ENCODE measurements at regions not wholly inside any gene's neighbourhood (a gene's known extent, or its start where the extent isn't known, plus 50 kb on each side); places are given as distances from the start of the nearest gene placed in this dataset.

DNA sequence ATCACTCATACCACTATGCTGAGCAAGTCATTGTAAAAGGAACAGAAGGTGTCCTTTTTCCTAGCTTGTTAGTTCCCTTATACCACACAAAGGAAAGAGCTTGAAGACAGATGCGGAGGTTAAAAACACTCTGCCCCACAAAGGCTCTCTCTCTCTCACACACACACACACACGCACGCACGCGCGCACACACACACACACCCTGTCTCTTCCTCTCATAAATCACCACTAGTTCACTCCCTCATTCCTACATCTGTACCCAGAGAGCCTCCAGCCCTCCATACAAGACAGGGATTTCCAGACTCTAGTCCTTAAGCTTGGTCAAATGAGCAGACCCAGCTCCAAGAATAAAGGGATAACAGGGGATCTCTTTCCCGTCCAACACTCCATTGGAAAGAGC is 120.1 kb upstream of the THBS1 start:
- no peak for TF ChIP-seq EP300 (IDR thresholded peaks at IDR 0.05; ENCODE audit: low read depth)
- TF ChIP-seq, protein P1, sequence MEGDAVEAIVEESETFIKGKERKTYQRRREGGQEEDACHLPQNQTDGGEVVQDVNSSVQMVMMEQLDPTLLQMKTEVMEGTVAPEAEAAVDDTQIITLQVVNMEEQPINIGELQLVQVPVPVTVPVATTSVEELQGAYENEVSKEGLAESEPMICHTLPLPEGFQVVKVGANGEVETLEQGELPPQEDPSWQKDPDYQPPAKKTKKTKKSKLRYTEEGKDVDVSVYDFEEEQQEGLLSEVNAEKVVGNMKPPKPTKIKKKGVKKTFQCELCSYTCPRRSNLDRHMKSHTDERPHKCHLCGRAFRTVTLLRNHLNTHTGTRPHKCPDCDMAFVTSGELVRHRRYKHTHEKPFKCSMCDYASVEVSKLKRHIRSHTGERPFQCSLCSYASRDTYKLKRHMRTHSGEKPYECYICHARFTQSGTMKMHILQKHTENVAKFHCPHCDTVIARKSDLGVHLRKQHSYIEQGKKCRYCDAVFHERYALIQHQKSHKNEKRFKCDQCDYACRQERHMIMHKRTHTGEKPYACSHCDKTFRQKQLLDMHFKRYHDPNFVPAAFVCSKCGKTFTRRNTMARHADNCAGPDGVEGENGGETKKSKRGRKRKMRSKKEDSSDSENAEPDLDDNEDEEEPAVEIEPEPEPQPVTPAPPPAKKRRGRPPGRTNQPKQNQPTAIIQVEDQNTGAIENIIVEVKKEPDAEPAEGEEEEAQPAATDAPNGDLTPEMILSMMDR (IDR thresholded peaks at IDR 0.05): no peak
- TF ChIP-seq POLR2A (IDR thresholded peaks at IDR 0.05): no peak

All from transverse colon (tissue), 3 donors.